Activated naive CD4-positive, alpha-beta T cell (primary cell): ENCODE measurements at regions not wholly inside any gene's neighbourhood (a gene's known extent, or its start where the extent isn't known, plus 50 kb on each side); places are given as distances from the start of the nearest gene placed in this dataset.

Source experiments
- DNase-seq, 4 experiments: peaks; one replicate each; lab custom pipeline; 2025; lab: John Stamatoyannopoulos, UW

GRCh38 chr15:95375281-95375680, 955.2 kb upstream of the NR2F2 start:
- DNase-seq, result no peak

- no peak for DNase-seq
Measured at GRCh38 chr15:95377258-95377852, 953.1 kb upstream of the NR2F2 start.

GRCh38 chr15:95394186-95395067, 936.1 kb upstream of the NR2F2 start:
- no peak for DNase-seq

- no peak for DNase-seq
Measured at GRCh38 chr15:95400428-95400827, 930.1 kb upstream of the NR2F2 start.

GRCh38 chr15:95401587-95401986, 928.9 kb upstream of the NR2F2 start:
- DNase-seq, result no peak

GRCh38 chr15:95405447-95405846, 925.1 kb upstream of the NR2F2 start:
- no peak for DNase-seq

GRCh38 chr15:95407534-95407933, 923.0 kb upstream of the NR2F2 start:
- DNase-seq, result no peak

- no peak for DNase-seq
Measured at GRCh38 chr15:95409211-95409610, 921.3 kb upstream of the NR2F2 start.

GRCh38 chr15:95409626-95410310, 920.7 kb upstream of the NR2F2 start:
- no peak for DNase-seq

GRCh38 chr15:95410757-95411156, 919.7 kb upstream of the NR2F2 start:
- DNase-seq, result no peak

- no peak for DNase-seq
Measured at GRCh38 chr15:95416576-95416975, 913.9 kb upstream of the NR2F2 start.

- no peak for DNase-seq
Measured at GRCh38 chr15:95417761-95418160, 912.7 kb upstream of the NR2F2 start.

GRCh38 chr15:95422255-95422654, 908.2 kb upstream of the NR2F2 start:
- no peak for DNase-seq

GRCh38 chr15:95425859-95426258, 904.6 kb upstream of the NR2F2 start:
- no peak for DNase-seq

- DNase-seq, result no peak
Measured at GRCh38 chr15:95429345-95429744, 901.2 kb upstream of the NR2F2 start.

GRCh38 chr15:95431518-95431917, 899.0 kb upstream of the NR2F2 start:
- no peak for DNase-seq

GRCh38 chr15:95432878-95433405, 897.6 kb upstream of the NR2F2 start:
- no peak for DNase-seq

- no peak for DNase-seq
Measured at GRCh38 chr15:95439922-95440376, 890.6 kb upstream of the NR2F2 start.

- no peak for DNase-seq
Measured at GRCh38 chr15:95440712-95441111, 889.8 kb upstream of the NR2F2 start.

GRCh38 chr15:95442107-95442719, 888.3 kb upstream of the NR2F2 start:
- no peak for DNase-seq

GRCh38 chr15:95444860-95445259, 885.6 kb upstream of the NR2F2 start:
- no peak for DNase-seq

GRCh38 chr15:95446854-95447253, 883.6 kb upstream of the NR2F2 start:
- no peak for DNase-seq
